CMK (cell line): ENCODE measurements at regions not wholly inside any gene's neighbourhood (a gene's known extent, or its start where the extent isn't known, plus 50 kb on each side); places are given as distances from the start of the nearest gene placed in this dataset.
"Not testable (repeated sequence)": the region's sequence is repeated elsewhere in the genome, so short reads cannot be mapped to it uniquely, and the experiment has no call there.

ENCODE experiments used
- DNase-seq: peaks from one replicate; pipeline ENCODE4 v3.0.0-alpha.2; 2010; ENCODE audit warnings: low read depth

GRCh38 chr1:115453666-115454065, 115.6 kb upstream of the NGF start:
- no peak for DNase-seq

GRCh38 chr1:115452600-115453329, 114.7 kb upstream of the NGF start:
- no peak for DNase-seq

DNA sequence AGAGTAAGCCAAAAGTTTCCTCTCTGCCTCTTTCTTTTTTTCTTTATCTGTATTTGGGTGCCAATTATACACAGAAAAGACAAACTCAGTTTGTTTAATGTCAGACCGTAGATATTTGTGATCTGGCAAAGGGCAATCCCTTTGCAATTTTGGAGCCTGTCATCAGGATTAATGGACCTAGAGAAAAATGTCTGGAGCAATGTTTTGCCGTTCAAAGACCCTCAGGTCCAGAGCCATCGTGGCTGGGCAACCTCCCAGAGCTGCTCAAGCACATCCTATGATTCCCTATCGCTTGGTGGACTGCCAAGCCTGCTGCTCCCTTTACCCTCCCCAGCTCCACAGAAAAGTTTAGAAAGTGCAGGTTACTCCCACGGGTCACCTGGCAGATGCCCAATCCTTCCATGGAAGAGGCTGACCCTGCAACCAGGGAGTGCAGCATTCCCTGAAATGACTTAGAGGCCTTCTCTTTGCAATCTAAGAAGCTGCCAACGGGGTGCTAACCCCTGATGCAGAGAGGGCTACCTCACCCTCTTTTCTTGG, 112.5 kb upstream of the NGF start:
- DNase-seq = no peak

DNA sequence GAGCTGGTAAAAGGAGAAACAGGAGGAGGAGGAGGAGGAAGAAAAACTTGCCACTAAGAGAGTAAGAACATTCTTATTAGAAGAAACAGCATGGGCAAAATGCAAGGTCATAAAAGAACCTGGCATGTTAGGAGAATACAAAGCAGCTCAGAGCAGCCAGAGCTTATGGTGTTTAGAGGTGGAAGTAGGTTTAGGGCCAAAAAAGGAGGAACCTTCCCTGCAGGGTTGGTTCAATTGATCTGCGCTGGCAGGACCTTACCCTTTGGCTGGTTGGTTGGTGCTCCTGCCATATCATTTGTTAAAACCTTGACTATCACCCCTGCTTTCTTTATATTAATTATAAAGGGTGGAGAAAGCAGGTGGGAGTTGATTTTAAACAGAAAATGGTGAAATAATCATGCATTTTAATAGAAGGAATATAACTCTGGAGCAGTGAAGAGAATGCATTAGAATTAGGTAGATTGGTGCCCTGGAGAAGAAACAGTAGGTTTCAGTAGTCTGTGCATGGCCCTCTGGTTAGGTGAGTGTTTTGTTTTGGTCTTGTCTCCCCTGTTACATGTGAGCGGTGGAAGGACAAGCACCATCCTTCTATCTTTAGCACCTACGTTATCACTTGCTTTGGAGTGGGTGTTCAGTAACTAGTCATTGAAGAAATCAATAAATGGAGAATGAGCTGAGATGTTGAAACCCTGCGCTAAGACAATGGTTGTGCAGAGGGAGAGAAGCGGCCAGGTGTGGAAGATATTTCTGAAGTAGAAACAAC, 110.4 kb upstream of the NGF start:
- no peak for DNase-seq

DNA sequence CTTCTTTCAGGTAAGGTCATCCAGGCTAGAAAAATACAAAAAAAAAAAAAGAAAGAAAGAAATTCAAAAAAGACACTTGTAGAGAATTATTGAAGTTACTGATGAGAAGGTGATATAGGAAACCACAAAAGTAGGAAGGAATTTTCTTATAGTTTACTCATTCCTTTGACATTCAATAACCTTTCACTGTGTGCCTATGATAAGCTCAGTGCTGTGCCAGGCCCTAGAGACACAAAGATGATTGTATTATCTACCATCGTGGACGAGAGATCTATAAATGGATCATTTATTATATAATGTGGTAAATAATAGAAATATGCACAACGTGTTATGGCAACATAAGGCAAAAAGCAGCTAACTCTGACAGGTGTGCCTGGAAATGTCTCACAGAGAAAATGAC, 109.6 kb upstream of the NGF start:
- no peak for DNase-seq

- no peak for DNase-seq
These were observed 107.0 kb upstream of the NGF start for GRCh38 chr1:115445090-115445489.

GRCh38 chr1:115440733-115441132, 102.7 kb upstream of the NGF start:
- no peak for DNase-seq

- not testable (repeated sequence) for DNase-seq
These were observed 101.5 kb upstream of the NGF start for GRCh38 chr1:115439520-115439919.

- no peak for DNase-seq
These were observed 99.1 kb upstream of the NGF start for GRCh38 chr1:115437196-115437595.

DNA sequence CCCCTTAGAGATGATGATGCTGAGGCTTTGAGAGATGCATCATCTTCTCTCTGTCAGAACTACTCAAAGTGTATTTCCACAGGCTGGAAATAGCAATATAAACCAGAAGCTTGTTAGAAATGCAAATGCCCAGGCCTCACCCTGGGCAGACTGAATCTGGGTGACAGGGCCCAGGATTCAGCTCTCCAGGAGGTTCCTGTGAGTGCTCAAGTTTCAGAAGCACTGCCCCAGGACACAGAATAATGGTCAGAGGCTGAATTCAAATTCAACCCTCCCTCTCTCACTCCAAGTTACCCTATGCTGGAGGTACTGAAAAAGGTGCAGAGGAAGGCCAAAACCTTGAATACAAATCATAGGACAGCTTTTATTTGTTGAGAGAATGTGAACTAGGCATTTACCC, 98.5 kb upstream of the NGF start:
- DNase-seq = no peak

- DNase-seq = no peak
These were observed 95.4 kb upstream of the NGF start for GRCh38 chr1:115433483-115433882.

- DNase-seq = no peak
These were observed 94.0 kb upstream of the NGF start for GRCh38 chr1:115432061-115432460.

- DNase-seq = no peak
These were observed 92.6 kb upstream of the NGF start for GRCh38 chr1:115430441-115431158.

DNA sequence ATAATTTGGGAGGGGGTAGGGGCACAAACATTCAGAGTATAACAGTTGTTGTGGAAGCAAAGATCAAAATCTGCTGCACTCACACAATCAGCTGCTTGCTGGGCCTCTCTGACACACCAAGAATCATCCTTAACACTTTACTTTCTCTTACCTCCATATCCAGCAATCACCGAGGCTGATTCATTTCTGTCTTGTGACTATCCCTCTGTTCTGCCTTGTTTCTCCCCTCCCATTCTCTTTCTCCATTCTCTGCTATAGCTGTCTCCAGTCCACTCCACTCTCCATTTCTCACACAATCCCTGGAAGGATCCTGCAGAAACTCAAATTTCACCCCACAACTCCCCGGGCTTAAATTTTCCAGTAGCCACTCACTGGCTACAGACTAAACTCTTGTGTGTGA, 91.8 kb upstream of the NGF start:
- no peak for DNase-seq

DNA sequence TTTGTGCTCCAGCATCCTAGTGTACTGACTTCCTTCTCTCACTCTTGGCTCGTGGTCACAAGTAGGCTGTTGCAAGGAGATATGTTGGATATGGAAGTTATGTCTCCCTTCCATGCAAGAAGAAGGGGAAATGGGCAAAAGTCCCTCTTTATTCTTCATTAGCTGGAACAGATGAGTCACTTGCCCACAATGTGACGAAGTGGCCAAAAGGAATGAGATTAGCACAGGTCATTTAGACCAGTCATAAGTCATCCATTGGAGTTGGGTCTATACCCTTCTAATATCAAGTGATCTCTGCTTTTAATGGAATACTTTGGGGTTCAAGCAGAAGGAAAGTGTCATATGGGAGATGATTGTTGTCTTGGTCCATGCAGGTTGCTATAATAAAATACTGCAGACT, 91.2 kb upstream of the NGF start:
- DNase-seq = no peak

- no peak for DNase-seq
These were observed 90.6 kb upstream of the NGF start for GRCh38 chr1:115428676-115429075.

DNA sequence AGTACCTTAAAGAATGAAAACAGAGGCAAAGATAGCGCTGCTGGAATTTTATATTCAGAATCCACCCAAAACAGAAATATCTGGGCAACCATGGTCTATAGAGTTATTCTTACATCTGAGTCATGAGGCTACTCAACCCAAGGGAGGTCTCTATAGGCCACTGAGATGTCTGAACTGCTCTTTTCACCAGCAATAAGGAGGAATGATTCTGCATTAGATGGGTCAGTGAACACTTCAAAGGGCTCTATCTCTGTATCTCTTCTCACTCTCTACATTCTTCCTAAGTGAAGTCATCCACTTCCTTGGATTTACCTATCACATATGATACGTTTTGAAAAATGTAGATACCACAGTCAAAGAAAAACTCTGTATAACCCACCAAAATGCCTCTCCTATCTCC, 90.2 kb upstream of the NGF start:
- DNase-seq = no peak

- DNase-seq = no peak
These were observed 88.9 kb upstream of the NGF start for GRCh38 chr1:115426956-115427355.

DNA sequence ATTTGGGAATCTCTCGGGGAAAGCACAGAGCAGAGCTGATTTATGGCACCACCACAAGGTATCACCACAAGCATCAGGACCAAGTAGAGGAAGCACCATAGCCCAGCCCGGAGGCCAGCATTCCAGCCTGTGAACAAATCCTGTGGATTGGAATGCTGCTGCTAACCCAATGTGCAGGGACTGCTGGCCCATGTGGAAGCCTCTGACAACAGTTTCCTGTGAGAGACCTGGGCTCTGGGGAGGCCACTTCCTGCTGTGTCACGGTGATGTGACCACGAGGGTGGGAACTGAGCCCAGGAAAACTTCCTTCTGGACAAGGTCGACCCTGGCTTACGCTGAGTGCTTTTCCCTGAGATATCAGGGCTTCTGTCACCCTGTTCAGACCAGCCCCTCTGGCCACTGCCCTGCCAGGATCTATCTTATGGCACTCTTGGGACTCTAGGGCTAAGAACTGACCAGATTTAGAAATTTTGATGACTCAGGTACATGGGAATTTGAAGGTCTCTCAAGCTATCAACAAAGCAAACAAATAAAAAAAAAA, 88.3 kb upstream of the NGF start:
- peak; percentile 57 for DNase-seq

DNA sequence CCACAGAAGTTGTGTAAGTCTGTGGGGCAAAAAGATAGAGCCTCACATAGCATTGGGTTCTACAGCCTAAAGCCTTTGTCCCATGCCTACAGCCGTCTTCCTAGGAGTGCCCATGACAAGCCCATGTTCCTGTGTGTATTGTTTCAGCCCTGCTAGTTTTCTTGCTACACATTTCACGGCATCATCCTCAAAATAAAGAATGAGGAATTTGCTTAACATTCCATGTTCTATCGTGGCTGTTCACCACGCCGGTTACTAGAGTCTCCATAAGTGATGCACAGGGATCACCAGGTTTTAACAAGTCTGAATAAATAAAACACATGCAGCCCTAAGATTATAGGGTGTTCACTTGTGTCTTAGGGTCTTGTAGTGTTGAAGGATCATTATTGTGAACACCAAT, 87.4 kb upstream of the NGF start:
- DNase-seq = no peak

GRCh38 chr1:115423776-115424175, 85.7 kb upstream of the NGF start:
- DNase-seq = no peak

DNA sequence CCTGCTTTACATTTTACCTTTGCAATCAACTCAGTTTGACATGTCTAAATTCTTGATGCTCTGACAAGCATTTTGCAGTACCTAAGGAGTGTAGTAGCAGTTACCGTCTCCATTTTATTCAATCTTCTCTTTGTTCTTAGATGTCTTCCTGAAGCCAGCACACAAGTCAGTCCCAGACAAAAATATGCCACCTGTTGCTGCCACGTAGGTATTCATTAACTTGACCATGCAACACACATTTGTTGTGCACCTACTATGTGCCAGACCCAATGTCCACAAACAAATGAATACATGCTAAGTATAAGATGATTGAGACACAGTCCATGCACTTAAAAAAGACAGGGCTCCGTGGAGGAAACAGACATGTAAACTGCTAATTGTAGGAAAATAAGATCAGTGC, 81.5 kb upstream of the NGF start:
- DNase-seq = no peak

DNA sequence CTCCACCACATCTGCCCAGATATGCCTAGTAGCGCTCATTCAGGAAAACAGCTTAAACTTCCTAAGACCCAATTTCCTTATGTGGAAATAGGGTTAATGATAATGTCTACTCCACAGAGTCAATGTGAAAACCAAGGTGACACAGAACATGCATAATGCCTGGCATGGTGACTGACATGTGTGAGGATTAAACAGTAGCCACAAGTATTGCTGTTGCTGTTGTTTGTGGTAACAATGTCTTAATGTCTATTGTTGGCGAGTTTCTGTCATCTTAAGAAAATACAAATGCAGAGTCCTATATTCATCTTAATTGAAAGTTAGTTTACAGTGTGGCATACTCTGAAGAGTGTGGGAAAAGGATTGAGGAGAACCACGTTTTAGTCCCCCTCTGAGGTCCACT, 75.6 kb upstream of the NGF start:
- no peak for DNase-seq
